ENCODE measurements at regions not wholly inside any gene's neighbourhood (a gene's known extent, or its start where the extent isn't known, plus 50 kb on each side); places are given as distances from the start of the nearest gene placed in this dataset.

GRCh38 chr12:93163260-93164036 lies 214.3 kb upstream of the NUDT4 start:
- TF ChIP-seq, protein P1, sequence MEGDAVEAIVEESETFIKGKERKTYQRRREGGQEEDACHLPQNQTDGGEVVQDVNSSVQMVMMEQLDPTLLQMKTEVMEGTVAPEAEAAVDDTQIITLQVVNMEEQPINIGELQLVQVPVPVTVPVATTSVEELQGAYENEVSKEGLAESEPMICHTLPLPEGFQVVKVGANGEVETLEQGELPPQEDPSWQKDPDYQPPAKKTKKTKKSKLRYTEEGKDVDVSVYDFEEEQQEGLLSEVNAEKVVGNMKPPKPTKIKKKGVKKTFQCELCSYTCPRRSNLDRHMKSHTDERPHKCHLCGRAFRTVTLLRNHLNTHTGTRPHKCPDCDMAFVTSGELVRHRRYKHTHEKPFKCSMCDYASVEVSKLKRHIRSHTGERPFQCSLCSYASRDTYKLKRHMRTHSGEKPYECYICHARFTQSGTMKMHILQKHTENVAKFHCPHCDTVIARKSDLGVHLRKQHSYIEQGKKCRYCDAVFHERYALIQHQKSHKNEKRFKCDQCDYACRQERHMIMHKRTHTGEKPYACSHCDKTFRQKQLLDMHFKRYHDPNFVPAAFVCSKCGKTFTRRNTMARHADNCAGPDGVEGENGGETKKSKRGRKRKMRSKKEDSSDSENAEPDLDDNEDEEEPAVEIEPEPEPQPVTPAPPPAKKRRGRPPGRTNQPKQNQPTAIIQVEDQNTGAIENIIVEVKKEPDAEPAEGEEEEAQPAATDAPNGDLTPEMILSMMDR (IDR thresholded peaks at IDR 0.05; ENCODE audit: low read length), result no peak
- TF ChIP-seq EZH2 (IDR thresholded peaks at IDR 0.05; ENCODE audit: borderline replicate concordance, low read length), result no peak
